C4-2B (cell line): ENCODE measurements at regions not wholly inside any gene's neighbourhood (a gene's known extent, or its start where the extent isn't known, plus 50 kb on each side); places are given as distances from the start of the nearest gene placed in this dataset.

Experiments
- CTCF ChIP-seq: fragments of 450-650 bp; conservative IDR thresholded peaks from 2 replicates; pipeline ENCODE4 v1.5.1; 2017; ENCODE audit warnings: mild to moderate bottlenecking
- ZFX ChIP-seq: fragments of 450-650 bp; IDR thresholded peaks from 2 replicates; pipeline ENCODE4 v1.6.1; 2017

DNA sequence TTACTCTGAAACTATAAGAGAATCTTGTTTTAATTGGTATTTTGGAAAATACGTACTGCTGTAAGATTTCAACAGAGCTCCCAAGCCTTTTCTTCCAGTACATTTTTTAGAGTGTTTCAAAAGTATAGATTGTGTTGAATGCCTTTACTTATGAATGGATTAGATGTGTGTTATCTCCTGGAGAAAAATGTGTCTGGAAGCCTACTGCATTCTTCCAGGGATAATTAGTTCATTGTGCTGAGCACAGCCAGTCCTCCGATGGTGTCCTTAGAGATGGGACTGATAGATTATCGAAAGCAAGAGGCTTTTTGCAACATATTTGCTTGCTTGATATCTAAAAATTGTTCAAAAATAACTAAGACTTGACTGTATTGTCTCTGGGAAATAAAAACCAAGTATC, 114.2 kb downstream of the PLEKHG1 start:
- TF ChIP-seq CTCF (no peak), ZFX (no peak)
